K562 (cell line): ENCODE measurements at regions not wholly inside any gene's neighbourhood (a gene's known extent, or its start where the extent isn't known, plus 50 kb on each side); places are given as distances from the start of the nearest gene placed in this dataset.

Experiments used
- ATAC-seq: fragments of 200-7000 bp; cut with Tn5 transposase; 3 replicates; pipeline ENCODE4 v1.9.1; 2020; ENCODE audit warnings: moderate library complexity
- BruUV-seq: library from RNA; stranded (reverse); fragments of 400-500 nt; replicated peaks from 2 replicates; lab custom pipeline; 2021; lab: Mats Ljungman, UMichigan
- CTCF ChIA-PET: fragments of 300-600 bp; formaldehyde crosslinking; extraction: SDS; loops from one replicate; lab custom pipeline; 2021; ENCODE audit warnings: low intra/inter-chr PET ratio; lab: Yijun Ruan, JAX
- POLR2A ChIA-PET: fragments of 300-600, 350-650 bp; sonication (Branson Sonifier 250); formaldehyde crosslinking; extraction: SDS; loops from one replicate; lab custom pipeline; 2021; ENCODE audit warnings: antibody characterized with exemption, inconsistent platforms; lab: Yijun Ruan, JAX
- DNase-seq, 4 experiments: peaks; one replicate each; pipeline versions ENCODE4 v3.0.0 to v3.0.0-alpha.2; 2011 to 2018; ENCODE audit warnings: low spot score in 3 of 4, mixed read lengths in 3 of 4; ENCODE audit errors: extremely low read depth in 1 of 4
- FAIRE-seq: peaks from 2 replicates; lab custom pipeline; 2011; peaks lifted over from hg19 to GRCh38; lab: Jason Lieb, UNC
- H2AFZ ChIP-seq: 2 replicates; pipeline ENCODE4 v1.6.0; 2011; ENCODE audit warnings: low read depth, low read length, control low read depth, inconsistent platforms
- H3K27ac ChIP-seq: fragments of 200-600 bp; 3 replicates; pipeline ENCODE4 v1.8.0; 2011; ENCODE audit warnings: low read depth, mild to moderate bottlenecking, control low read depth, inconsistent platforms, low read length, moderate library complexity, mixed read lengths; ENCODE audit errors: extremely low read depth
- H3K27me3 ChIP-seq, 2 experiments: fragments of 300-600 bp in 1 of 2; 2 replicates in 1 of 2; 3 replicates in 1 of 2; pipeline versions ENCODE4 v1.6.0 to v1.8.0; 2011; ENCODE audit warnings: inconsistent platforms in 2 of 2, low read length in 2 of 2, mild to moderate bottlenecking in 1 of 2, mixed read lengths in 1 of 2, moderate library complexity in 1 of 2; ENCODE audit not compliant: control insufficient read depth in 2 of 2, insufficient read depth in 2 of 2
- H3K36me3 ChIP-seq: fragments of 300-600 bp; 3 replicates; pipeline ENCODE4 v1.8.0; 2011; ENCODE audit warnings: mild to moderate bottlenecking, low read length, inconsistent platforms; ENCODE audit not compliant: control insufficient read depth, insufficient read depth
- H3K4me1 ChIP-seq, 2 experiments: fragments of 200-600 bp in 1 of 2; replicated peaks in 1 of 2; 2 replicates in 1 of 2; 3 replicates in 1 of 2; pipeline versions ENCODE4 v1.5.1 to v1.8.0; 2011; ENCODE audit warnings: inconsistent platforms in 2 of 2, low read length in 2 of 2, mild to moderate bottlenecking in 1 of 2, mixed read lengths in 1 of 2, moderate library complexity in 1 of 2; ENCODE audit not compliant: control insufficient read depth in 2 of 2, insufficient read depth in 2 of 2
- H3K4me2 ChIP-seq: 2 replicates; pipeline ENCODE4 v1.6.1; 2011; ENCODE audit warnings: low read length, control low read depth, inconsistent platforms, mixed read lengths; ENCODE audit not compliant: insufficient read depth
- H3K4me3 ChIP-seq: fragments of 200-600 bp; sonication (generic), shearing (Covaris generic); 2 replicates; pipeline ENCODE4 v1.5.1; 2016; ENCODE audit warnings: control low read depth, inconsistent platforms
- H3K79me2 ChIP-seq: fragments of 200-600 bp; 3 replicates; pipeline ENCODE4 v1.8.0; 2011; ENCODE audit warnings: low read length, inconsistent platforms; ENCODE audit not compliant: control insufficient read depth, insufficient read depth
- H3K9ac ChIP-seq, 2 experiments: 2 replicates each; pipeline versions ENCODE4 v1.6.0 to v1.6.1; 2011; ENCODE audit warnings: low read depth in 2 of 2, low read length in 2 of 2, control low read depth in 1 of 2, inconsistent platforms in 1 of 2, mild to moderate bottlenecking in 1 of 2, mixed read lengths in 1 of 2; ENCODE audit not compliant: insufficient read depth in 1 of 2
- H3K9me1 ChIP-seq: one replicate; pipeline ENCODE4 v1.6.0; 2011; ENCODE audit warnings: inconsistent platforms, mild to moderate bottlenecking, low read length, moderate library complexity; ENCODE audit not compliant: control insufficient read depth, insufficient read depth
- H3K9me3 ChIP-seq: replicated peaks from 2 replicates; pipeline ENCODE4 v1.5.1; 2011; ENCODE audit warnings: low read depth, low read length, inconsistent platforms; ENCODE audit not compliant: control insufficient read depth, insufficient read depth
- H4K20me1 ChIP-seq: replicated peaks from 2 replicates; pipeline ENCODE4 v1.6.1; 2011; ENCODE audit warnings: low read length, inconsistent platforms, mixed read lengths; ENCODE audit not compliant: control insufficient read depth, insufficient read depth
- BRCA1 ChIP-seq, 2 experiments: fragments of 450-650 bp in 1 of 2; sonication (generic) in 1 of 2; formaldehyde crosslinking in 1 of 2; IDR thresholded peaks; 2 replicates each; pipeline versions ENCODE4 v1.5.0 to v1.6.1; 2017 to 2020; ENCODE audit warnings: mild to moderate bottlenecking in 1 of 2, missing genetic modification reagents in 1 of 2
- NCOA1 ChIP-seq: fragments of 450-650 bp; IDR thresholded peaks from 2 replicates; pipeline ENCODE4 v1.6.1; 2016; ENCODE audit warnings: low read depth
- POU5F1 ChIP-seq: fragments of 150-350 bp; IDR thresholded peaks from 2 replicates; pipeline ENCODE4 v1.6.1; 2014; ENCODE audit warnings: borderline replicate concordance, low read length, low read depth, mild to moderate bottlenecking; ENCODE audit not compliant: partially characterized antibody
- ZNF175 ChIP-seq: fragments of 200-800 bp; sonication (Bioruptor generic); IDR thresholded peaks from 2 replicates; pipeline ENCODE4 v1.6.1; 2016; ENCODE audit warnings: low read depth, mild to moderate bottlenecking, missing genetic modification characterization, missing compliant biosample characterization
- WGBS: fragments of 100-300 bp; shearing (Covaris generic); methylation state at CpG from one replicate; pipeline ENCODE4 v1.1.6; 2016; ENCODE audit warnings: low coverage, mixed read lengths; ENCODE audit not compliant: insufficient coverage; ENCODE audit errors: missing lambda C conversion rate; 5-methylcytosine and 5-hydroxymethylcytosine counted together
- in situ Hi-C: fragments of 300-500 bp; cut with MboI; formaldehyde crosslinking; loops from 4 replicates; pipeline ENCODE4 v1.15.0; 2018; ENCODE audit warnings: inconsistent platforms, mixed read lengths
- intact Hi-C: fragments of 100-400 bp; cut with micrococcal nuclease; formaldehyde crosslinking; loops from 2 replicates; pipeline ENCODE4 v1.14.2; 2022
- TF ChIP-seq, protein P1 (sequence below): IDR thresholded peaks from 2 replicates; pipeline ENCODE4 v1.6.1; 2011; ENCODE audit not compliant: insufficient read length; ENCODE audit errors: extremely low read depth

DNA sequence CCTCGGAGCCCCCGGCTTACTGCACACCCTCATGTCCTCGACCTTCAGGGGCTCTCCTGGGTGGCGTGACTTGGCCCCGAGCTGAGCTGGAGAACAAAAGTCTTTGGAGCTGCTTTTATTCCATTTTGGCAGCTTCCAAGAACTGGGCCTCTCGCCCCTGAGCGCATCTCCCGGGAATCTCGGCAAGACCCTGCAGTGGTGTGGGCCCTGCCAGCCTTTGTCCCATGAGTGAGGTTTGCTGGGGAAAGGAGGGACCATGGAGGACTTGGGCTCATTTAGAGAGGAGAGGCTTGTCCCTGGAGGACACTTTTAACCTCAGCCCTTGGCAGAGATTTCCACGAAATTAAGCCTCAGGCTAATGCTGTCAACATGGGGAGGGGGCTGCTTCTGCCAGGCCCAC, 62.3 kb upstream of the SLCO4A1 start:
- ATAC-seq (no peak), FAIRE-seq (no peak), DNase-seq (no peak)
- 4% methylated on average over 10 of the region's 10 CpGs for WGBS
- Histone ChIP-seq H2AFZ (no peak overlapping the region), H3K4me2 (no peak overlapping the region), H3K9ac (no peak overlapping the region), H3K36me3 (no peaks in the 10 kb centered on the region), H3K79me2 (no peaks in the 10 kb centered on the region), H3K4me1 (peaks cover 0 to 26% of the 10 kb centered on the region in 2 experiments; a peak in 2 of 5 replicates), H3K9me1 (no peaks in the 10 kb centered on the region), H3K9me3 (no peaks in the 10 kb centered on the region), H3K27me3 (peaks cover 23 to 78% of the 10 kb centered on the region in 2 experiments), H3K27ac (no peak overlapping the region), H3K4me3 (no peak overlapping the region), H4K20me1 (peaks cover 12% of the 10 kb centered on the region; the same call in 1 of the 2 replicates)
- TF ChIP-seq, protein P1, sequence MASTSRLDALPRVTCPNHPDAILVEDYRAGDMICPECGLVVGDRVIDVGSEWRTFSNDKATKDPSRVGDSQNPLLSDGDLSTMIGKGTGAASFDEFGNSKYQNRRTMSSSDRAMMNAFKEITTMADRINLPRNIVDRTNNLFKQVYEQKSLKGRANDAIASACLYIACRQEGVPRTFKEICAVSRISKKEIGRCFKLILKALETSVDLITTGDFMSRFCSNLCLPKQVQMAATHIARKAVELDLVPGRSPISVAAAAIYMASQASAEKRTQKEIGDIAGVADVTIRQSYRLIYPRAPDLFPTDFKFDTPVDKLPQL = no peak
- TF ChIP-seq BRCA1 (IDR thresholded peaks at IDR 0.05) = no peak
- TF ChIP-seq BRCA1 (CRISPR knock-in tag; IDR thresholded peaks at IDR 0.05) = no peak
- TF ChIP-seq ZNF175 = no peak
- TF ChIP-seq POU5F1 = no peak
- TF ChIP-seq NCOA1 = no peak
- in situ Hi-C loops (no loop called here), intact Hi-C loops (no loop called here)
- BruUV-seq = no TSS peak
- ChIA-PET POLR2A (no interaction called here), CTCF (interaction anchor here (0.7 kb wide), 1 partner anchor 122 kb away, joined by 3 read pairs; no protein-coding TSS in a partner anchor)
